Gastroesophageal sphincter (tissue), 4 donors: ENCODE measurements at regions not wholly inside any gene's neighbourhood (a gene's known extent, or its start where the extent isn't known, plus 50 kb on each side); places are given as distances from the start of the nearest gene placed in this dataset.

Experiments
- ATAC-seq: fragments of 150-250 bp; one replicate; pipeline ENCODE4 v1.9.1; 2016; ENCODE audit warnings: mild to moderate bottlenecking, moderate library complexity
- H3K27ac ChIP-seq, 4 donors: fragments of 200-600 bp; sonication (generic) in 3 of 4; 1 replicate in 3 of 4; 2 replicates in 1 of 4; pipeline ENCODE4 v1.5.1; 2016 to 2019
- H3K27me3 ChIP-seq: fragments of 200-600 bp; sonication (generic); one replicate; pipeline ENCODE4 v1.5.1; 2019
- H3K36me3 ChIP-seq, 2 donors: fragments of 200-600 bp; sonication (generic); one replicate each; pipeline ENCODE4 v1.5.1; 2019; ENCODE audit warnings: control low read depth in 1 of 2
- H3K4me1 ChIP-seq, 3 donors: fragments of 200-600 bp; sonication (generic); 1 replicate in 2 of 3; 2 replicates in 1 of 3; pipeline ENCODE4 v1.5.1; 2016 to 2019; ENCODE audit warnings: control low read depth in 2 of 3
- H3K4me3 ChIP-seq, 2 donors: fragments of 200-600 bp; sonication (generic); one replicate each; pipeline ENCODE4 v1.5.1; 2019; ENCODE audit warnings: mild to moderate bottlenecking in 1 of 2, moderate library complexity in 1 of 2
- H3K9me3 ChIP-seq, 3 donors: fragments of 200-600 bp; sonication (generic); one replicate each; pipeline ENCODE4 v1.5.1; 2017 to 2019; ENCODE audit warnings: control low read depth in 2 of 3
- CTCF ChIP-seq, 4 experiments: fragments of 200-600 bp in 2 of 4; fragments of 450-650 bp in 2 of 4; sonication (generic) in 1 of 4; IDR thresholded peaks; one replicate each; pipeline ENCODE4 v1.5.1; 2017 to 2019; ENCODE audit warnings: antibody characterized with exemption in 4 of 4, mild to moderate bottlenecking in 2 of 4, moderate library complexity in 2 of 4
- EP300 ChIP-seq: sonication (generic); formaldehyde crosslinking; IDR thresholded peaks from one replicate; pipeline ENCODE4 v1.6.1; 2017; ENCODE audit warnings: antibody characterized with exemption, mild to moderate bottlenecking
- POLR2A ChIP-seq, 2 donors: fragments of 450-650 bp; IDR thresholded peaks; one replicate each; pipeline ENCODE4 v1.6.1; 2017; ENCODE audit warnings: antibody characterized with exemption in 2 of 2, mild to moderate bottlenecking in 2 of 2, moderate library complexity in 1 of 2
- POLR2AphosphoS5 ChIP-seq: sonication (generic); formaldehyde crosslinking; IDR thresholded peaks from one replicate; pipeline ENCODE4 v1.6.1; 2017; ENCODE audit warnings: antibody characterized with exemption
- WGBS, 2 donors: methylation state at CpG; one replicate each; pipeline ENCODE4 v1.1.5; 2018; ENCODE audit warnings: low coverage in 1 of 2; 5-methylcytosine and 5-hydroxymethylcytosine counted together

GRCh38 chr5:97624886-97625285 lies 441.8 kb upstream of the RIOK2 start:
- Histone ChIP-seq H3K27ac (no peak overlapping the region), H3K36me3 (no peaks in the 10 kb centered on the region), H3K4me1 (peaks cover 0 to 10% (median 0%) of the 10 kb centered on the region in 3 donors), H3K27me3 (no peaks in the 10 kb centered on the region), H3K4me3 (no peak overlapping the region), H3K9me3 (no peaks in the 10 kb centered on the region)
- no peak for ATAC-seq
- no peak for TF ChIP-seq EP300
- TF ChIP-seq CTCF (IDR thresholded peaks at IDR 0.05) = no peak
- no peak for TF ChIP-seq POLR2AphosphoS5
- TF ChIP-seq POLR2A (IDR thresholded peaks at IDR 0.05) = no peak

- ATAC-seq = no peak
- H3K4me1 ChIP-seq = peaks cover 0 to 10% (median 0%) of the 10 kb centered on the region in 3 donors
- TF ChIP-seq POLR2A (IDR thresholded peaks at IDR 0.05) = no peak
- TF ChIP-seq CTCF (IDR thresholded peaks at IDR 0.05) = no peak
- no peak for TF ChIP-seq POLR2AphosphoS5
- no peak for TF ChIP-seq EP300
- H3K27ac ChIP-seq = no peak overlapping the region
- no peaks in the 10 kb centered on the region for H3K9me3 ChIP-seq
- no peaks in the 10 kb centered on the region for H3K27me3 ChIP-seq
- no peak overlapping the region for H3K4me3 ChIP-seq
- H3K36me3 ChIP-seq = no peaks in the 10 kb centered on the region
- 72 to 81% methylated on average over 3 of the region's 3 CpGs for WGBS, 2 donors
Measured at GRCh38 chr5:97627272-97627671, 444.2 kb upstream of the RIOK2 start.

- no peaks in the 10 kb centered on the region for H3K27me3 ChIP-seq
- TF ChIP-seq EP300 = no peak
- TF ChIP-seq CTCF (IDR thresholded peaks at IDR 0.05) = no peak
- no peak for TF ChIP-seq POLR2AphosphoS5
- no peak for TF ChIP-seq POLR2A (IDR thresholded peaks at IDR 0.05)
Measured at GRCh38 chr5:97628031-97628430, 445.0 kb upstream of the RIOK2 start.

GRCh38 chr5:97628807-97629206 lies 445.8 kb upstream of the RIOK2 start:
- ATAC-seq = no peak
- Histone ChIP-seq H3K27me3 (no peaks in the 10 kb centered on the region), H3K27ac (peak overlapping the region in 3 of 4 donors; percentile 4 to 34 (median 27)), H3K4me3 (no peak overlapping the region), H3K36me3 (no peaks in the 10 kb centered on the region), H3K4me1 (peaks cover 0 to 10% (median 0%) of the 10 kb centered on the region in 3 donors), H3K9me3 (no peaks in the 10 kb centered on the region)
- WGBS, 2 donors = 48 to 68% methylated on average over 3 of the region's 3 CpGs
- TF ChIP-seq EP300 (no peak), POLR2AphosphoS5 (no peak), POLR2A (IDR thresholded peaks at IDR 0.05) (no peak), CTCF (IDR thresholded peaks at IDR 0.05) (no peak)

More at GRCh38 chr5:97628031-97628430, 445.0 kb upstream of the RIOK2 start:
- no peaks in the 10 kb centered on the region for H3K36me3 ChIP-seq
- H3K4me1 ChIP-seq = peaks cover 0 to 10% (median 0%) of the 10 kb centered on the region in 3 donors
- WGBS, 2 donors = 31% methylated on average over 1 of the region's 1 CpG; no CpG with 5 or more reads in 1 of the 2 donors
- no peak for ATAC-seq
- H3K4me3 ChIP-seq = no peak overlapping the region
- H3K9me3 ChIP-seq = no peaks in the 10 kb centered on the region
- H3K27ac ChIP-seq = no peak overlapping the region

GRCh38 chr5:97629276-97629675 lies 446.2 kb upstream of the RIOK2 start:
- H3K4me1 ChIP-seq = peaks cover 0 to 10% (median 0%) of the 10 kb centered on the region in 3 donors
- H3K27me3 ChIP-seq = no peaks in the 10 kb centered on the region
- H3K36me3 ChIP-seq = no peaks in the 10 kb centered on the region
- H3K27ac ChIP-seq = peak overlapping the region in 3 of 4 donors; percentile 4 to 34 (median 27)
- WGBS, 2 donors = 29 to 38% methylated on average over 4 of the region's 4 CpGs
- no peak overlapping the region for H3K4me3 ChIP-seq
- H3K9me3 ChIP-seq = no peaks in the 10 kb centered on the region
- ATAC-seq = peak; percentile 66
- TF ChIP-seq POLR2A (IDR thresholded peaks at IDR 0.05) (no peak), POLR2AphosphoS5 (peak; percentile 25)
